OCI-LY3 (cell line): ENCODE measurements at regions not wholly inside any gene's neighbourhood (a gene's known extent, or its start where the extent isn't known, plus 50 kb on each side); places are given as distances from the start of the nearest gene placed in this dataset.

ENCODE experiments used
- H2AFZ ChIP-seq: fragments of 200-600, 300-600 bp; shearing (Covaris generic); 2 replicates; pipeline ENCODE4 v1.6.0; 2014; ENCODE audit warnings: antibody characterized with exemption, low read depth, low read length
- H3K27ac ChIP-seq: fragments of 200-600, 300-600 bp; sonication (generic); 2 replicates; pipeline ENCODE4 v1.5.1; 2014; ENCODE audit warnings: mild to moderate bottlenecking, low read length, moderate library complexity, mixed read lengths
- H3K27me3 ChIP-seq: fragments of 200-600, 300-600 bp; sonication (generic); 2 replicates; pipeline ENCODE4 v1.6.1; 2014; ENCODE audit warnings: low read depth, low read length, mixed read lengths
- H3K36me3 ChIP-seq: fragments of 200-600, 300-600 bp; sonication (generic); replicated peaks from 2 replicates; pipeline ENCODE3; 2014; ENCODE audit warnings: low read depth, low read length, mixed read lengths
- H3K4me1 ChIP-seq: fragments of 300-600, 200-600 bp; sonication (generic); 2 replicates; pipeline ENCODE4 v1.6.1; 2014; ENCODE audit warnings: low read length, mixed read lengths
- H3K4me2 ChIP-seq: fragments of 200-600, 300-600 bp; sonication (generic); 2 replicates; pipeline ENCODE4 v1.6.1; 2014; ENCODE audit warnings: low read length, mixed read lengths
- H3K4me3 ChIP-seq: fragments of 300-600, 200-600 bp; sonication (generic); 2 replicates; pipeline ENCODE4 v1.5.1; 2014; ENCODE audit warnings: antibody characterized with exemption, mild to moderate bottlenecking, low read length, moderate library complexity
- H3K79me2 ChIP-seq: fragments of 300-600, 200-600 bp; shearing (Covaris generic); 2 replicates; pipeline ENCODE4 v1.6.1; 2014; ENCODE audit warnings: mild to moderate bottlenecking, low read length, mixed read lengths
- H3K9ac ChIP-seq: fragments of 300-600, 200-600 bp; shearing (Covaris generic); 2 replicates; pipeline ENCODE4 v1.6.0; 2014; ENCODE audit warnings: mild to moderate bottlenecking, low read length, moderate library complexity
- H3K9me3 ChIP-seq: fragments of 200-600, 300-600 bp; shearing (Covaris generic); 2 replicates; pipeline ENCODE4 v1.6.1; 2014; ENCODE audit warnings: low read length, mixed read lengths; ENCODE audit not compliant: insufficient read depth
- H4K20me1 ChIP-seq: fragments of 200-600, 300-600 bp; sonication (generic); 2 replicates; pipeline ENCODE4 v1.6.1; 2016; ENCODE audit warnings: low read length, mixed read lengths; ENCODE audit not compliant: insufficient read depth
- CTCF ChIP-seq: fragments of 200-600, 300-600 bp; sonication (generic); IDR thresholded peaks from 2 replicates; pipeline ENCODE4 v1.5.1; 2014; ENCODE audit warnings: antibody characterized with exemption, low read length, low read depth
- EZH2phosphoT487 ChIP-seq: fragments of 200-600 bp; shearing (Covaris generic); IDR thresholded peaks from 2 replicates; pipeline ENCODE4 v1.6.1; 2018; ENCODE audit warnings: antibody characterized with exemption, mixed run types, low read depth

- H3K27me3 ChIP-seq = peaks cover 9% of the 10 kb centered on the region
- H3K27ac ChIP-seq = no peak overlapping the region
- H3K4me3 ChIP-seq = no peak overlapping the region
- H3K36me3 ChIP-seq = no peaks in the 10 kb centered on the region
- H3K4me2 ChIP-seq = no peak overlapping the region
- H3K9me3 ChIP-seq = no peaks in the 10 kb centered on the region
- no peak overlapping the region for H3K9ac ChIP-seq
- TF ChIP-seq EZH2phosphoT487 (no peak), CTCF (no peak)
- no peak overlapping the region for H2AFZ ChIP-seq
- no peaks in the 10 kb centered on the region for H4K20me1 ChIP-seq
- H3K79me2 ChIP-seq = no peaks in the 10 kb centered on the region
- peaks cover under 1% of the 10 kb centered on the region; the same call in 1 of the 2 replicates for H3K4me1 ChIP-seq
Measured at GRCh38 chr20:24118034-24118433, 129.5 kb upstream of the GGTLC1 start.

GRCh38 chr20:24117383-24117782, 128.8 kb upstream of the GGTLC1 start:
- no peak overlapping the region for H3K9ac ChIP-seq
- no peak overlapping the region for H3K4me3 ChIP-seq
- no peaks in the 10 kb centered on the region for H3K79me2 ChIP-seq
- no peak for TF ChIP-seq CTCF
- no peak for TF ChIP-seq EZH2phosphoT487
- no peak overlapping the region for H3K4me2 ChIP-seq
- H3K4me1 ChIP-seq = peaks cover 7% of the 10 kb centered on the region; the same call in 1 of the 2 replicates
- no peaks in the 10 kb centered on the region for H3K9me3 ChIP-seq
- H3K36me3 ChIP-seq = no peaks in the 10 kb centered on the region
- no peaks in the 10 kb centered on the region for H4K20me1 ChIP-seq
- peaks cover 9% of the 10 kb centered on the region for H3K27me3 ChIP-seq
- H2AFZ ChIP-seq = no peak overlapping the region
- H3K27ac ChIP-seq = no peak overlapping the region

GRCh38 chr20:24116611-24117010, 128.0 kb upstream of the GGTLC1 start:
- no peak for TF ChIP-seq CTCF
- peaks cover 7% of the 10 kb centered on the region; the same call in 1 of the 2 replicates for H3K4me1 ChIP-seq
- H3K79me2 ChIP-seq = no peaks in the 10 kb centered on the region
- no peaks in the 10 kb centered on the region for H3K9me3 ChIP-seq
- H2AFZ ChIP-seq = no peak overlapping the region
- H3K27ac ChIP-seq = no peak overlapping the region
- no peak overlapping the region for H3K4me2 ChIP-seq
- no peak overlapping the region for H3K4me3 ChIP-seq
- H3K9ac ChIP-seq = no peak overlapping the region
- peaks cover 9% of the 10 kb centered on the region for H3K27me3 ChIP-seq
- no peaks in the 10 kb centered on the region for H4K20me1 ChIP-seq
- no peaks in the 10 kb centered on the region for H3K36me3 ChIP-seq

GRCh38 chr20:24112360-24112759, 123.8 kb upstream of the GGTLC1 start:
- TF ChIP-seq EZH2phosphoT487 = no peak
- Histone ChIP-seq H3K36me3 (no peaks in the 10 kb centered on the region), H2AFZ (no peak overlapping the region), H3K9ac (no peak overlapping the region), H3K27me3 (peaks cover 10% of the 10 kb centered on the region; the same call in 1 of the 2 replicates), H3K9me3 (no peaks in the 10 kb centered on the region), H3K4me3 (no peak overlapping the region), H4K20me1 (no peaks in the 10 kb centered on the region), H3K27ac (no peak overlapping the region), H3K4me2 (no peak overlapping the region), H3K79me2 (no peaks in the 10 kb centered on the region), H3K4me1 (peaks cover 7% of the 10 kb centered on the region; the same call in 1 of the 2 replicates)

GRCh38 chr20:24111858-24112257, 123.3 kb upstream of the GGTLC1 start:
- no peak overlapping the region for H2AFZ ChIP-seq
- no peak overlapping the region for H3K4me3 ChIP-seq
- H3K4me1 ChIP-seq = peaks cover 7% of the 10 kb centered on the region; the same call in 1 of the 2 replicates
- no peaks in the 10 kb centered on the region for H4K20me1 ChIP-seq
- H3K4me2 ChIP-seq = no peak overlapping the region
- no peak overlapping the region for H3K9ac ChIP-seq
- no peak for TF ChIP-seq CTCF
- no peaks in the 10 kb centered on the region for H3K9me3 ChIP-seq
- H3K36me3 ChIP-seq = no peaks in the 10 kb centered on the region
- peaks cover 13% of the 10 kb centered on the region; the same call in 1 of the 2 replicates for H3K27me3 ChIP-seq
- H3K27ac ChIP-seq = no peak overlapping the region
- H3K79me2 ChIP-seq = no peaks in the 10 kb centered on the region
